ENCODE measurements at regions not wholly inside any gene's neighbourhood (a gene's known extent, or its start where the extent isn't known, plus 50 kb on each side); places are given as distances from the start of the nearest gene placed in this dataset.

- no peaks in the 10 kb centered on the region for H3K27me3 ChIP-seq
- ATAC-seq = no peak
- H3K9me3 ChIP-seq = no peaks in the 10 kb centered on the region
- H3K4me3 ChIP-seq = no peak overlapping the region
- H3K36me3 ChIP-seq = no peaks in the 10 kb centered on the region
- no peaks in the 10 kb centered on the region for H3K4me1 ChIP-seq
- TF ChIP-seq CTCF (IDR thresholded peaks at IDR 0.05) = no peak
- intact Hi-C loops (cut with DNase I) = no loop called here
- H3K27ac ChIP-seq = no peak overlapping the region
- 2 to 9% methylated on average over 1 of the region's 1 CpG for WGBS, 2 donors
- no peak for DNase-seq
Measured at GRCh38 chr13:83950293-83950692, 68.0 kb upstream of the SLITRK1 start.

- no peak for TF ChIP-seq CTCF (IDR thresholded peaks at IDR 0.05)
- no peak overlapping the region for H3K27ac ChIP-seq
- peaks cover 0 to 8% (median 0%) of the 10 kb centered on the region in 11 donors for H3K9me3 ChIP-seq
- no peaks in the 10 kb centered on the region for H3K27me3 ChIP-seq
- H3K4me1 ChIP-seq = no peaks in the 10 kb centered on the region
- DNase-seq (no peak), ATAC-seq (no peak)
- no peak overlapping the region for H3K4me3 ChIP-seq
- intact Hi-C loops (cut with DNase I) = no loop called here
- WGBS, 2 donors = 53 to 69% methylated on average over 6 of the region's 6 CpGs
- no peaks in the 10 kb centered on the region for H3K36me3 ChIP-seq
Measured at GRCh38 chr13:83943530-83944279, 61.4 kb upstream of the SLITRK1 start.

GRCh38 chr13:83941701-83942335 lies 59.5 kb upstream of the SLITRK1 start:
- intact Hi-C loops (cut with DNase I) = no loop called here
- DNase-seq (no peak), ATAC-seq (no peak)
- H3K4me1 ChIP-seq = no peaks in the 10 kb centered on the region
- no peaks in the 10 kb centered on the region for H3K36me3 ChIP-seq
- no peak for TF ChIP-seq CTCF (IDR thresholded peaks at IDR 0.05)
- no peaks in the 10 kb centered on the region for H3K27me3 ChIP-seq
- no peak overlapping the region for H3K4me3 ChIP-seq
- 83 to 88% methylated on average over 4 of the region's 4 CpGs for WGBS, 2 donors
- no peak overlapping the region for H3K27ac ChIP-seq
- H3K9me3 ChIP-seq = peaks cover 0 to 8% (median 0%) of the 10 kb centered on the region in 11 donors

- no peak for ATAC-seq
Measured at GRCh38 chr13:83940742-83941141, 58.5 kb upstream of the SLITRK1 start.

More at GRCh38 chr13:83940742-83941141, 58.5 kb upstream of the SLITRK1 start:
- no peak for DNase-seq
- H3K36me3 ChIP-seq = no peaks in the 10 kb centered on the region
- H3K4me3 ChIP-seq = no peak overlapping the region
- peaks cover 0 to 8% (median 0%) of the 10 kb centered on the region in 11 donors for H3K9me3 ChIP-seq
- 89 to 95% methylated on average over 1 of the region's 1 CpG for WGBS, 2 donors
- H3K4me1 ChIP-seq = no peaks in the 10 kb centered on the region
- H3K27ac ChIP-seq = no peak overlapping the region
- TF ChIP-seq CTCF (IDR thresholded peaks at IDR 0.05) = no peak
- H3K27me3 ChIP-seq = no peaks in the 10 kb centered on the region
- intact Hi-C loops (cut with DNase I) = no loop called here
